MM.1S (cell line): ENCODE measurements at regions not wholly inside any gene's neighbourhood (a gene's known extent, or its start where the extent isn't known, plus 50 kb on each side); places are given as distances from the start of the nearest gene placed in this dataset.

ENCODE experiments used
- EZH2 ChIP-seq: fragments of 300-600 bp; sonication (generic); optimal IDR thresholded peaks from 2 replicates; pipeline ENCODE3; 2017; ENCODE audit warnings: low read depth, mild to moderate bottlenecking, antibody characterized with exemption, low read length, mixed read lengths
- EZH2phosphoT487 ChIP-seq: fragments of 300-600 bp; sonication (generic); IDR thresholded peaks from 2 replicates; pipeline ENCODE4 v1.6.1; 2018; ENCODE audit warnings: antibody characterized with exemption, low read length
- TF ChIP-seq, protein P1 (sequence below): fragments of 300-600 bp; sonication (generic); IDR thresholded peaks from 2 replicates; pipeline ENCODE4 v1.5.1; 2016; ENCODE audit warnings: antibody characterized with exemption, low read length, mixed read lengths

DNA sequence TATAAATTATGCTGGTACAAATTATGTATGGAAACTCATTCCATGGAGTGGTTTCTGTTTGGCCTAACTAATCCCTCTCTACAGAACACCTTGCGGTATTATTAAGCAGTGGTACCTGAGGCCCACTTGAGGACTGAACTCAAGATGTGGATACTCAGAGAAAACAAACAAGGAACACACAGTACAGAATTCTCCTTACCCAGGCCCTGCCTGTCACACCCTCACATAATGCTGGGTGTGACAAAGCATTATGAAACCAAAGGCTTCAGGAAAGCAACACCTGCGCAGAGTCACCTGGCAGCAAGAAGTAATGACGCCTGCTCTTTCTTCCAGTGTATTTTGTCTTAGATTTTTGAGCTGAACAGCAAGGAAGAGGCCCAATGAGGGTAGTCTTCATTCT, 264.7 kb downstream of the PAX3 start:
- TF ChIP-seq, protein P1, sequence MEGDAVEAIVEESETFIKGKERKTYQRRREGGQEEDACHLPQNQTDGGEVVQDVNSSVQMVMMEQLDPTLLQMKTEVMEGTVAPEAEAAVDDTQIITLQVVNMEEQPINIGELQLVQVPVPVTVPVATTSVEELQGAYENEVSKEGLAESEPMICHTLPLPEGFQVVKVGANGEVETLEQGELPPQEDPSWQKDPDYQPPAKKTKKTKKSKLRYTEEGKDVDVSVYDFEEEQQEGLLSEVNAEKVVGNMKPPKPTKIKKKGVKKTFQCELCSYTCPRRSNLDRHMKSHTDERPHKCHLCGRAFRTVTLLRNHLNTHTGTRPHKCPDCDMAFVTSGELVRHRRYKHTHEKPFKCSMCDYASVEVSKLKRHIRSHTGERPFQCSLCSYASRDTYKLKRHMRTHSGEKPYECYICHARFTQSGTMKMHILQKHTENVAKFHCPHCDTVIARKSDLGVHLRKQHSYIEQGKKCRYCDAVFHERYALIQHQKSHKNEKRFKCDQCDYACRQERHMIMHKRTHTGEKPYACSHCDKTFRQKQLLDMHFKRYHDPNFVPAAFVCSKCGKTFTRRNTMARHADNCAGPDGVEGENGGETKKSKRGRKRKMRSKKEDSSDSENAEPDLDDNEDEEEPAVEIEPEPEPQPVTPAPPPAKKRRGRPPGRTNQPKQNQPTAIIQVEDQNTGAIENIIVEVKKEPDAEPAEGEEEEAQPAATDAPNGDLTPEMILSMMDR: no peak
- TF ChIP-seq EZH2 (no peak), EZH2phosphoT487 (no peak)
